ENCODE measurements at regions not wholly inside any gene's neighbourhood (a gene's known extent, or its start where the extent isn't known, plus 50 kb on each side); places are given as distances from the start of the nearest gene placed in this dataset.

GRCh38 chr1:11338284-11338924 lies 65.4 kb downstream of the UBIAD1 start:
- DNase-seq: no peak

GRCh38 chr1:11339346-11340232 lies 66.6 kb downstream of the UBIAD1 start:
- DNase-seq: no peak

GRCh38 chr1:11340233-11340632 lies 67.2 kb downstream of the UBIAD1 start:
- no peak for DNase-seq

GRCh38 chr1:11341901-11342552 lies 69.0 kb downstream of the UBIAD1 start:
- DNase-seq: no peak

GRCh38 chr1:11342621-11343032 lies 69.6 kb downstream of the UBIAD1 start:
- DNase-seq: no peak

GRCh38 chr1:11345971-11346715 lies 73.1 kb downstream of the UBIAD1 start:
- no peak for DNase-seq

- DNase-seq: peak; percentile 31
These were observed 77.3 kb downstream of the UBIAD1 start for GRCh38 chr1:11350265-11350664.

- no peak for DNase-seq
These were observed 79.2 kb downstream of the UBIAD1 start for GRCh38 chr1:11352058-11352715.

GRCh38 chr1:11352816-11353799 lies 80.1 kb downstream of the UBIAD1 start:
- peak; percentile 60 for DNase-seq

GRCh38 chr1:11354893-11355553 lies 82.0 kb downstream of the UBIAD1 start:
- no peak for DNase-seq

- no peak for DNase-seq
These were observed 82.8 kb downstream of the UBIAD1 start for GRCh38 chr1:11355559-11356475.

GRCh38 chr1:11357276-11357675 lies 84.3 kb downstream of the UBIAD1 start:
- DNase-seq: no peak

GRCh38 chr1:11358984-11359383 lies 86.0 kb downstream of the UBIAD1 start:
- no peak for DNase-seq

GRCh38 chr1:11362547-11363021 lies 89.6 kb downstream of the UBIAD1 start:
- no peak for DNase-seq

- DNase-seq: peak; percentile 72
These were observed 91.2 kb downstream of the UBIAD1 start for GRCh38 chr1:11364170-11364569.

- DNase-seq: no peak
These were observed 92.9 kb downstream of the UBIAD1 start for GRCh38 chr1:11365744-11366387.

- no peak for DNase-seq
These were observed 100.3 kb downstream of the UBIAD1 start for GRCh38 chr1:11373029-11373894.

Data from hematopoietic multipotent progenitor cell treated with erythropoietin and hydrocortisone succinate and interleukin-3 and kit ligand, for 4 days (in vitro differentiated cells).